SH-SY5Y (cell line): ENCODE measurements at regions not wholly inside any gene's neighbourhood (a gene's known extent, or its start where the extent isn't known, plus 50 kb on each side); places are given as distances from the start of the nearest gene placed in this dataset.

Experiments used
- GATA2 ChIP-seq: IDR thresholded peaks from 2 replicates; pipeline ENCODE4 v1.6.1; 2011; ENCODE audit warnings: mild to moderate bottlenecking, low read depth, low read length
- GATA3 ChIP-seq: IDR thresholded peaks from 2 replicates; pipeline ENCODE4 v1.6.1; 2011; ENCODE audit warnings: low read depth, mild to moderate bottlenecking, low read length, moderate library complexity

GRCh38 chr3:73222126-73222525, 160.7 kb downstream of the EBLN2 start:
- no peak for TF ChIP-seq GATA2
- TF ChIP-seq GATA3, result no peak
